Natural killer cell (primary cell): ENCODE measurements at regions not wholly inside any gene's neighbourhood (a gene's known extent, or its start where the extent isn't known, plus 50 kb on each side); places are given as distances from the start of the nearest gene placed in this dataset.

Experiments
- ATAC-seq, 3 donors: fragments of 150-1000 bp in 2 of 3; fragments of 200-7000 bp in 1 of 3; cut with Tn5 transposase; 1 replicate in 1 of 3; 2 replicates in 2 of 3; pipeline ENCODE4 v1.10.0; 2021; ENCODE audit warnings: mild to moderate bottlenecking in 2 of 3, moderate library complexity in 2 of 3
- DNase-seq, 2 donors: peaks; one replicate each; pipeline versions ENCODE4 v3.0.0 to v3.0.0-alpha.2; 2013 to 2021; ENCODE audit warnings: mixed read lengths in 1 of 2
- H3K27ac ChIP-seq: one replicate; pipeline ENCODE4 v1.5.1; 2013; ENCODE audit warnings: mild to moderate bottlenecking, low read length
- H3K27me3 ChIP-seq: one replicate; pipeline ENCODE4 v1.6.1; 2013; ENCODE audit warnings: low read length; ENCODE audit not compliant: control insufficient read depth, insufficient read depth
- H3K36me3 ChIP-seq: one replicate; pipeline ENCODE4 v1.6.1; 2013; ENCODE audit warnings: low read length; ENCODE audit not compliant: control insufficient read depth, insufficient read depth
- H3K4me1 ChIP-seq: one replicate; pipeline ENCODE4 v1.6.1; 2013; ENCODE audit warnings: low read length; ENCODE audit not compliant: control insufficient read depth, insufficient read depth
- H3K4me3 ChIP-seq: one replicate; pipeline ENCODE4 v1.5.1; 2013; ENCODE audit warnings: low read length
- H3K9me3 ChIP-seq: one replicate; pipeline ENCODE4 v1.6.1; 2013; ENCODE audit warnings: low read length; ENCODE audit not compliant: control insufficient read depth, insufficient read depth
- H3K27ac Mint-ChIP-seq, 2 donors: one replicate each; pipeline ENCODE4 v1.8.0; 2022; ENCODE audit warnings: mild to moderate bottlenecking in 2 of 2, mixed read lengths in 2 of 2, moderate library complexity in 1 of 2
- H3K27me3 Mint-ChIP-seq, 2 donors: one replicate each; pipeline ENCODE4 v1.8.0; 2022; ENCODE audit warnings: low read depth in 2 of 2, mixed read lengths in 2 of 2
- H3K36me3 Mint-ChIP-seq: one replicate; pipeline ENCODE4 v1.8.0; 2022; ENCODE audit warnings: mixed read lengths
- H3K4me1 Mint-ChIP-seq, 2 donors: one replicate each; pipeline ENCODE4 v1.8.0; 2022; ENCODE audit warnings: mixed read lengths in 2 of 2
- H3K4me3 Mint-ChIP-seq: one replicate; pipeline ENCODE4 v1.8.0; 2022; ENCODE audit warnings: mild to moderate bottlenecking, moderate library complexity, mixed read lengths
- H3K9me3 Mint-ChIP-seq, 2 donors: one replicate each; pipeline ENCODE4 v1.8.0; 2022; ENCODE audit warnings: mixed read lengths in 2 of 2
- WGBS: methylation state at CpG from one replicate; pipeline ENCODE4 v1.1.7; 2013; ENCODE audit warnings: missing lambda C conversion rate; ENCODE audit not compliant: insufficient coverage; 5-methylcytosine and 5-hydroxymethylcytosine counted together
- intact Hi-C: fragments of 100-400 bp; cut with micrococcal nuclease; formaldehyde crosslinking; loops from one replicate; pipeline ENCODE4 v1.14.2; 2022
- TF ChIP-seq, protein P1 (sequence below): fragments of 200-600 bp; IDR thresholded peaks from one replicate; pipeline ENCODE4 v1.8.0; 2022; ENCODE audit warnings: antibody characterized with exemption

DNA sequence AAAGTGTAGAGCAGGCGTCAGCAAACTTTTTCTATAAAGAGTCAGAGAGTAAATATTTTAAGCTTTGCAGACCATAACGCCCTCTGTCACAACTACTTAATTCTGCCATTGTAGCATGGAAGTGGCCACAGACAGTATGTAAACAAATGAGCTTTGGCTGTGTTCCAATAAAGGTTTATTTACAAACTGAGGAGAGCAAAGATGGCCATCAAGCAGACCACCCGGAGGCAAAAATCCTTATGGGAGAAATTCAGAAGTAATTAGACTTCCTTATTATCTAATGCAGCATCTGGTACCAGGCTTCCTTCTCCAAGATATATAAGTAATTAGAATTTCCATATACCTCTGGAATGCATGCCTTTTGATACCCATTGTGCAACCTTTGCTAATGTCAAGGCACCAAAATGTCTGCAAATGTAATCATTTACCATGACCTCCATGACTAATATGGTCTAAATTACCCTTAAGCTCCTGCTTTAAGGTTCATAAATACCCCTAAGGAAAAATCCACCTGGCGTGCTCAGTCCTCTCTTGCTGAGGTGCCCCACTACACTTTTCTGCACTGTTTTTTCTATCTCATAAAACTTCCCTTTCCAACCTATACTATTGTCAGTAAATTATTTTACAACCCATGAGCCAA lies 377.8 kb downstream of the MATN1 start:
- WGBS = 88% methylated on average over 1 of the region's 4 CpGs
- no peak overlapping the region for H3K27ac ChIP-seq
- no peaks in the 10 kb centered on the region for H3K36me3 ChIP-seq
- Mint-ChIP-seq H3K4me3 (no peak overlapping the region), H3K27me3 (peaks cover 24 to 50% of the 10 kb centered on the region in 2 donors), H3K4me1 (peaks cover 0 to 4% of the 10 kb centered on the region in 2 donors), H3K36me3 (no peaks in the 10 kb centered on the region), H3K27ac (no peak overlapping the region), H3K9me3 (no peaks in the 10 kb centered on the region)
- ATAC-seq = no peak
- no peak overlapping the region for H3K4me3 ChIP-seq
- peaks cover 5% of the 10 kb centered on the region for H3K27me3 ChIP-seq
- intact Hi-C loops = no loop called here
- TF ChIP-seq, protein P1, sequence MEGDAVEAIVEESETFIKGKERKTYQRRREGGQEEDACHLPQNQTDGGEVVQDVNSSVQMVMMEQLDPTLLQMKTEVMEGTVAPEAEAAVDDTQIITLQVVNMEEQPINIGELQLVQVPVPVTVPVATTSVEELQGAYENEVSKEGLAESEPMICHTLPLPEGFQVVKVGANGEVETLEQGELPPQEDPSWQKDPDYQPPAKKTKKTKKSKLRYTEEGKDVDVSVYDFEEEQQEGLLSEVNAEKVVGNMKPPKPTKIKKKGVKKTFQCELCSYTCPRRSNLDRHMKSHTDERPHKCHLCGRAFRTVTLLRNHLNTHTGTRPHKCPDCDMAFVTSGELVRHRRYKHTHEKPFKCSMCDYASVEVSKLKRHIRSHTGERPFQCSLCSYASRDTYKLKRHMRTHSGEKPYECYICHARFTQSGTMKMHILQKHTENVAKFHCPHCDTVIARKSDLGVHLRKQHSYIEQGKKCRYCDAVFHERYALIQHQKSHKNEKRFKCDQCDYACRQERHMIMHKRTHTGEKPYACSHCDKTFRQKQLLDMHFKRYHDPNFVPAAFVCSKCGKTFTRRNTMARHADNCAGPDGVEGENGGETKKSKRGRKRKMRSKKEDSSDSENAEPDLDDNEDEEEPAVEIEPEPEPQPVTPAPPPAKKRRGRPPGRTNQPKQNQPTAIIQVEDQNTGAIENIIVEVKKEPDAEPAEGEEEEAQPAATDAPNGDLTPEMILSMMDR = no peak
- H3K9me3 ChIP-seq = no peaks in the 10 kb centered on the region
- no peak for DNase-seq
- no peaks in the 10 kb centered on the region for H3K4me1 ChIP-seq

DNA sequence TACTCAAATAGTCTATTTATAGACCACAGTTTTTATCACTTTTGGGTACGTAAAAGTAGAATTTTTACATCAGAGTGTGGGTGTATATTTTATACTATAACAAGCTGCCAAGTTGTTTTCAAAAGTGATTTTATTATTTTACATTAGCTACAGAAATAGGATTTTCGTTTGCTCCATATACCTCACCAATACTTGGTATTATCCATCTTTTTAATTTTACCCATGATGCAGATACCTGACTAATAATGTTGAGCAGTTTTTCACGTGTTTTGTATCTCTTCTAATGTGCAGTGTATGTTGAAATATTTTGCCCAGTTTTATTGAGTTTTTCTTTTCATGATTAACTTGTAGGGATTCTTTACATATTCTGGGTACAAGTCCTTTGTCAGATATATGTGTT lies 379.8 kb downstream of the MATN1 start:
- Histone ChIP-seq H3K4me1 (no peaks in the 10 kb centered on the region), H3K36me3 (no peaks in the 10 kb centered on the region), H3K27ac (no peak overlapping the region), H3K9me3 (no peaks in the 10 kb centered on the region), H3K27me3 (peaks cover 5% of the 10 kb centered on the region), H3K4me3 (no peak overlapping the region)
- Mint-ChIP-seq H3K4me1 (peaks cover 0 to 4% of the 10 kb centered on the region in 2 donors), H3K9me3 (no peaks in the 10 kb centered on the region), H3K27ac (no peak overlapping the region), H3K27me3 (peaks cover 14 to 35% of the 10 kb centered on the region in 2 donors), H3K36me3 (no peaks in the 10 kb centered on the region), H3K4me3 (no peak overlapping the region)
- ATAC-seq (no peak), DNase-seq (no peak)
- WGBS = 63% methylated on average over 1 of the region's 3 CpGs
- intact Hi-C loops = no loop called here
- TF ChIP-seq, protein P1 = no peak

DNA sequence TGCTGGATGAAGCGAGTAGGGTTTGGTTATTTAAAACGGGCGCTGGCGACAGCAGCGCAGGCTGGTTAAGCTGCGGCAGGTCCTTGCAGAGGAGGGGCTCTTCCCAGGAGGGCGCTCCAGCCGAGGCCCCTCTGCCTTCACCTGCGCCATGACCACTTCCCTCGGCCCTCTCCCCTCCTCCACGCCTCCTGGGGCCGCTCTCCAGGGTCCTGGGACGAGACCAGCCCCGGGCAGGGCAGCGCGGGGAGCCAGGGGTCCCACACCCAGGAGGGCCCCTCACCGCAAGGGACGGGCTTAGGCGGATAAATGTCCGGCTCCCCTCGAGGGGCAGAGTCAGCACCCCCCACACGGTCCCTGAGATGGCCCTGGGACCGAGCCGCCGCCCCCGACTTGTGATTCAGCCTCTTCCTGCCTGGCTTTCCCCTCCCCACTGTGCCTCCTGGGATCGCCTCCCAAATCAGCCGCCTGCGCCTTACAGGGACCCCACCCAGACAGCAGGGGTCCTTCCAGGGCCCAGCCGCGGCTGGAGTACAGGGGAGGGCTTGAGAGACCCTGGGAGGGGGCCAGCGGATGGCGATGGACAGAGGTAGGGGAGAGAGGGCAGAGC lies 380.7 kb downstream of the MATN1 start:
- no peak overlapping the region for H3K4me3 Mint-ChIP-seq
- no peaks in the 10 kb centered on the region for H3K36me3 ChIP-seq
- no peaks in the 10 kb centered on the region for H3K9me3 ChIP-seq
- no peak overlapping the region for H3K27ac ChIP-seq
- no peaks in the 10 kb centered on the region for H3K4me1 ChIP-seq
- no peak overlapping the region for H3K4me3 ChIP-seq
- 16% methylated on average over 29 of the region's 33 CpGs for whole genome bisulfite sequencing
- intact Hi-C loops = no loop called here
- H3K36me3 Mint-ChIP-seq = no peaks in the 10 kb centered on the region
- TF ChIP-seq, protein P1 = no peak
- peaks cover 10 to 26% of the 10 kb centered on the region in 2 donors for H3K27me3 Mint-ChIP-seq
- no peaks in the 10 kb centered on the region for H3K9me3 Mint-ChIP-seq
- DNase-seq = no peak
- ATAC-seq = no peak
- peaks cover 5% of the 10 kb centered on the region for H3K27me3 ChIP-seq
- peaks cover 0 to 2% of the 10 kb centered on the region in 2 donors for H3K4me1 Mint-ChIP-seq
- no peak overlapping the region for H3K27ac Mint-ChIP-seq

DNA sequence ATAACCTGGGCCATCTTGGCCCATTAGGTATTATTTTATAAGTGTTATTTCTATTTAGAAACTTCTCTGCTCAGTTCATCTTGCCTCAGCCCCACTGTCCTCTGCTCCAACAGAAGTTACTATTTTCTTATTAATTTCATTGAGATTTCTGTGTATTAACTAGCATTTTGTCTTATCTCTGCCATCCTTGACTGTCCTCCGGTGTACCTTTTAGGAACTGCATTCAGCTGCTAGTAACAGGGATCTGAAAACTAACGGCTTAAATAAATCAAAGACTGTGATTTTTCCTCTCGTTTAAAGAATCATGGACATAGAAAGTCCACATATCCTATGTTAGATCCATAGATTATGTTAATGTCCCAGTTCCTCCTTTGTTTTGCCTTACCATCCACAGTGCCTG lies 382.5 kb downstream of the MATN1 start:
- 81% methylated on average over 3 of the region's 3 CpGs for WGBS
- no peaks in the 10 kb centered on the region for H3K4me1 Mint-ChIP-seq
- H3K36me3 Mint-ChIP-seq = no peaks in the 10 kb centered on the region
- no peak for ATAC-seq
- Histone ChIP-seq H3K4me3 (no peak overlapping the region), H3K27ac (no peak overlapping the region), H3K4me1 (no peaks in the 10 kb centered on the region), H3K27me3 (peaks cover 5% of the 10 kb centered on the region), H3K36me3 (no peaks in the 10 kb centered on the region), H3K9me3 (no peaks in the 10 kb centered on the region)
- H3K27me3 Mint-ChIP-seq = peaks cover 6 to 18% of the 10 kb centered on the region in 2 donors
- H3K4me3 Mint-ChIP-seq = no peak overlapping the region
- DNase-seq = no peak
- H3K27ac Mint-ChIP-seq = no peak overlapping the region
- no peaks in the 10 kb centered on the region for H3K9me3 Mint-ChIP-seq
- TF ChIP-seq, protein P1 = no peak
- intact Hi-C loops = no loop called here
